OCI-LY7 (cell line): ENCODE measurements at regions not wholly inside any gene's neighbourhood (a gene's known extent, or its start where the extent isn't known, plus 50 kb on each side); places are given as distances from the start of the nearest gene placed in this dataset.

Experiments used
- BruUV-seq: library from RNA; stranded (reverse); fragments of 400-500 nt; replicated peaks from 2 replicates; lab custom pipeline; 2021; lab: Mats Ljungman, UMichigan
- CTCF ChIA-PET: fragments of 300-600 bp; sonication (Branson Sonifier 250); formaldehyde crosslinking; loops from one replicate; lab custom pipeline; 2022; ENCODE audit warnings: antibody characterized with exemption; ENCODE audit not compliant: unreplicated experiment; lab: Charles Lee
- POLR2A ChIA-PET: fragments of 300-600 bp; sonication (Branson Sonifier 250); formaldehyde crosslinking; loops from one replicate; lab custom pipeline; 2022; ENCODE audit warnings: antibody characterized with exemption; lab: Charles Lee
- DNase-seq: peaks from one replicate; pipeline ENCODE4 v3.0.0-alpha.2; 2015; ENCODE audit warnings: low spot score
- H2AFZ ChIP-seq: fragments of 200-600 bp; sonication (generic), shearing (Covaris generic); 2 replicates; pipeline ENCODE4 v1.6.1; 2014; ENCODE audit warnings: mild to moderate bottlenecking, antibody characterized with exemption, low read length, moderate library complexity
- H3K27ac ChIP-seq: fragments of 200-600 bp; sonication (generic); 2 replicates; pipeline ENCODE4 v1.5.1; 2014; ENCODE audit warnings: mixed run types, low read depth, mild to moderate bottlenecking, moderate library complexity, low read length, inconsistent platforms; ENCODE audit not compliant: poor library complexity, severe bottlenecking
- H3K36me3 ChIP-seq: fragments of 200-600 bp; sonication (generic); 2 replicates; pipeline ENCODE4 v1.6.1; 2014; ENCODE audit warnings: mild to moderate bottlenecking, antibody characterized with exemption, low read length, moderate library complexity, mixed read lengths; ENCODE audit not compliant: insufficient read depth
- H3K4me1 ChIP-seq: fragments of 200-600 bp; sonication (generic); 2 replicates; pipeline ENCODE4 v1.5.1; 2014; ENCODE audit warnings: mild to moderate bottlenecking, low read length; ENCODE audit not compliant: insufficient read depth, poor library complexity, severe bottlenecking
- H3K4me2 ChIP-seq: fragments of 200-600 bp; sonication (generic); 2 replicates; pipeline ENCODE4 v1.6.1; 2014; ENCODE audit warnings: mild to moderate bottlenecking, low read length
- H3K4me3 ChIP-seq: fragments of 200-600 bp; sonication (generic); 2 replicates; pipeline ENCODE4 v1.5.1; 2014; ENCODE audit warnings: mild to moderate bottlenecking, low read depth, low read length; ENCODE audit not compliant: poor library complexity, severe bottlenecking
- H3K79me2 ChIP-seq: fragments of 200-600 bp; sonication (generic); 2 replicates; pipeline ENCODE4 v1.6.1; 2016; ENCODE audit warnings: low read depth, mild to moderate bottlenecking, low read length, moderate library complexity, mixed read lengths; ENCODE audit not compliant: insufficient read depth
- H3K9me2 ChIP-seq: fragments of 200-600 bp; sonication (generic); 2 replicates; pipeline ENCODE4 v1.6.1; 2016; ENCODE audit warnings: mild to moderate bottlenecking, low read length, mixed read lengths; ENCODE audit not compliant: insufficient read depth
- H3K9me3 ChIP-seq: fragments of 200-600 bp; sonication (generic); 2 replicates; pipeline ENCODE4 v1.6.1; 2014; ENCODE audit warnings: mild to moderate bottlenecking, mixed run types, low read length, mixed read lengths
- H4K20me1 ChIP-seq: fragments of 200-600 bp; sonication (generic); 2 replicates; pipeline ENCODE4 v1.6.1; 2014; ENCODE audit warnings: mild to moderate bottlenecking, antibody characterized with exemption, low read length, moderate library complexity, mixed read lengths; ENCODE audit not compliant: insufficient read depth
- CTCF ChIP-seq: fragments of 200-600 bp; sonication (generic); conservative IDR thresholded peaks from 2 replicates; pipeline ENCODE4 v1.5.1; 2014; ENCODE audit warnings: mild to moderate bottlenecking, antibody characterized with exemption, low read length, moderate library complexity, mixed read lengths
- EZH2phosphoT487 ChIP-seq: fragments of 200-600 bp; sonication (generic); IDR thresholded peaks from 2 replicates; pipeline ENCODE4 v1.6.1; 2018; ENCODE audit warnings: low read depth, borderline replicate concordance, mild to moderate bottlenecking, mixed run types, antibody characterized with exemption, low read length, moderate library complexity, mixed read lengths
- intact Hi-C: fragments of 100-400 bp; cut with micrococcal nuclease; formaldehyde crosslinking; loops from one replicate; pipeline ENCODE4 v1.10.0; 2022; ENCODE audit not compliant: unreplicated experiment

GRCh38 chr20:23234311-23235078, 116.1 kb upstream of the NXT1 start:
- ChIA-PET POLR2A (no interaction called here), CTCF (no interaction called here)

GRCh38 chr20:23233341-23233740, 117.2 kb upstream of the NXT1 start:
- no TSS peak for BruUV-seq
- intact Hi-C loops: no loop called here
- no peak overlapping the region for H3K4me3 ChIP-seq
- H3K9me2 ChIP-seq: no peaks in the 10 kb centered on the region
- H3K27ac ChIP-seq: no peak overlapping the region
- ChIA-PET POLR2A (no interaction called here), CTCF (no interaction called here)
- no peak overlapping the region for H2AFZ ChIP-seq
- no peaks in the 10 kb centered on the region for H3K79me2 ChIP-seq
- H3K9me3 ChIP-seq: no peaks in the 10 kb centered on the region
- no peak overlapping the region for H3K4me2 ChIP-seq
- H4K20me1 ChIP-seq: no peaks in the 10 kb centered on the region
- no peak for TF ChIP-seq CTCF
- TF ChIP-seq EZH2phosphoT487: no peak
- no peaks in the 10 kb centered on the region for H3K4me1 ChIP-seq
- H3K36me3 ChIP-seq: no peaks in the 10 kb centered on the region
- no peak for DNase-seq

More at GRCh38 chr20:23234311-23235078, 116.1 kb upstream of the NXT1 start:
- Histone ChIP-seq H3K79me2 (no peaks in the 10 kb centered on the region), H3K36me3 (no peaks in the 10 kb centered on the region), H4K20me1 (no peaks in the 10 kb centered on the region), H3K9me3 (no peaks in the 10 kb centered on the region), H2AFZ (no peak overlapping the region), H3K4me3 (no peak overlapping the region), H3K4me2 (no peak overlapping the region), H3K27ac (no peak overlapping the region), H3K4me1 (no peaks in the 10 kb centered on the region), H3K9me2 (no peaks in the 10 kb centered on the region)
- TF ChIP-seq CTCF (no peak), EZH2phosphoT487 (no peak)
- BruUV-seq: no TSS peak
- no peak for DNase-seq
- intact Hi-C loops: loop anchor here (5.0 kb wide), 1 partner anchor 542 kb away; no protein-coding TSS in a partner anchor

DNA sequence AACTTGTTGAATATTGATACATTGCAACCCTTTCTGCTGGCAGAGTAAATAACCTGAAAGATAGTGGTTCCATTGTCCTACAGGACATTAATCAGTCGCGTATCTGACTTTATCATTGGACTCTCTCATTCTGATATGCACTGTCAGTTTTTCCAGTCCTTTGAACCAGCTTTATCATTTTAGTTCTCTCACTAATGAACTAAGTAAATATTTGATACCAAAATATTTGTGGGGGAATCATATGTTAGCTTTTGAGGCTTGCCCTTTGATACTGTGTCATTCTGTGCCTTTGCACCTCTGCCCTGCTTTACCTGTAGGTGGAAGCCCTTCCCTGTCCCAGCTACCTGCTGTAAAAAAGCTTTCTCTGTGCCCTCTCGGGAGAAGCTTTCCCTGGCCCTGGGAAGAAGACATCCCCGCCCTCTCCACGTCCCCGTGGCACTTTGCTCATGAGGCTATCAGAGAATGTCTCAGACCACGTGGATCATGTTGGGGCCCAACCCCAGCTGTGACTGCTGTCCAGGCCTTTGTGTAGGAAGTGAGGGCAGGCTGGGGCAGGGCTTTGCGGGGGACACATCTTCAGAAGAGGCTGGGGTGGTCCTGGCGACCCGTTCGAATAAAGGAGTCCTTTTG, 117.8 kb upstream of the NXT1 start:
- H2AFZ ChIP-seq: no peak overlapping the region
- no peaks in the 10 kb centered on the region for H4K20me1 ChIP-seq
- intact Hi-C loops: no loop called here
- H3K4me3 ChIP-seq: no peak overlapping the region
- no peak for DNase-seq
- no peak overlapping the region for H3K27ac ChIP-seq
- no peaks in the 10 kb centered on the region for H3K36me3 ChIP-seq
- no peaks in the 10 kb centered on the region for H3K4me1 ChIP-seq
- CTCF ChIA-PET: no interaction called here
- no peak overlapping the region for H3K4me2 ChIP-seq
- H3K79me2 ChIP-seq: no peaks in the 10 kb centered on the region
- no peak for TF ChIP-seq EZH2phosphoT487
- TF ChIP-seq CTCF: no peak
- POLR2A ChIA-PET: no interaction called here
- no peaks in the 10 kb centered on the region for H3K9me2 ChIP-seq
- H3K9me3 ChIP-seq: no peaks in the 10 kb centered on the region
- BruUV-seq: no TSS peak
